Stimulated activated CD4-positive, alpha-beta T cell treated with anti-CD3 and anti-CD28 coated beads, Interleukin-2, amount 100 ng/mL, for 4 hours (primary cell): ENCODE measurements at regions not wholly inside any gene's neighbourhood (a gene's known extent, or its start where the extent isn't known, plus 50 kb on each side); places are given as distances from the start of the nearest gene placed in this dataset.

Experiments used
- DNase-seq: peaks from one replicate; pipeline ENCODE4 v3.0.0-alpha.2; 2020; ENCODE audit warnings: low read depth

GRCh38 chr21:16181018-16181417, 451.2 kb downstream of the USP25 start:
- no peak for DNase-seq

GRCh38 chr21:16185766-16186165, 456.0 kb downstream of the USP25 start:
- no peak for DNase-seq

- DNase-seq, result no peak
These were observed 457.0 kb downstream of the USP25 start for GRCh38 chr21:16186742-16187141.

- no peak for DNase-seq
These were observed 458.0 kb downstream of the USP25 start for GRCh38 chr21:16187603-16188301.

GRCh38 chr21:16192902-16193301, 463.1 kb downstream of the USP25 start:
- no peak for DNase-seq

GRCh38 chr21:16193496-16194094, 463.8 kb downstream of the USP25 start:
- no peak for DNase-seq

GRCh38 chr21:16194095-16194787, 464.5 kb downstream of the USP25 start:
- DNase-seq, result no peak

GRCh38 chr21:16194788-16195537, 465.2 kb downstream of the USP25 start:
- DNase-seq, result no peak

- no peak for DNase-seq
These were observed 465.7 kb downstream of the USP25 start for GRCh38 chr21:16195538-16195910.

- no peak for DNase-seq
These were observed 466.2 kb downstream of the USP25 start for GRCh38 chr21:16196001-16196400.

- no peak for DNase-seq
These were observed 468.8 kb downstream of the USP25 start for GRCh38 chr21:16198546-16198945.

- DNase-seq, result no peak
These were observed 469.8 kb downstream of the USP25 start for GRCh38 chr21:16199539-16199938.

GRCh38 chr21:16201718-16202117, 471.9 kb downstream of the USP25 start:
- DNase-seq, result no peak

- no peak for DNase-seq
These were observed 475.7 kb downstream of the USP25 start for GRCh38 chr21:16205527-16205926.

- no peak for DNase-seq
These were observed 481.8 kb downstream of the USP25 start for GRCh38 chr21:16211339-16212303.

- DNase-seq, result no peak
These were observed 483.7 kb downstream of the USP25 start for GRCh38 chr21:16213518-16213917.

GRCh38 chr21:16215193-16215592, 485.4 kb downstream of the USP25 start:
- no peak for DNase-seq

GRCh38 chr21:16215663-16216183, 485.9 kb downstream of the USP25 start:
- DNase-seq, result no peak

- no peak for DNase-seq
These were observed 486.6 kb downstream of the USP25 start for GRCh38 chr21:16216288-16216962.

- DNase-seq, result no peak
These were observed 489.0 kb downstream of the USP25 start for GRCh38 chr21:16218682-16219343.
